ENCODE measurements at regions not wholly inside any gene's neighbourhood (a gene's known extent, or its start where the extent isn't known, plus 50 kb on each side); places are given as distances from the start of the nearest gene placed in this dataset.

DNA sequence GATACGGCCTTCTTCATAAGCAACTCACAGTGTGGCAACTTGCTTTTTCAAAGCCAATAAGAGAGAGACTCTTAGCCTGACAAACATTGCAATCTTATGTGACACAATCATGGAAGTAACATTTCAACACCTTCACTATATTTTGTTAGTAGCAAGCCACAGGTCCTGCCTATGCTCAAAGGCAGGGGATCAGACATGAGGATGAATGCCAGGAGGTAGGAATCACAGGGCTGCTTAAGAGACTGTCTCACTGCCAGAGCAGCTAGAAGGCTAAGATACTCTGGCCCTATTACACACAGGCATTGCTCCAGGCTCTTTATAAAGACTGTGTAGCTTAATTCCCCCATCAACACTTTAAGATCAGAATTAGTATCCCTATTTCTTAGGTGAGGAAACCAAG lies 236.2 kb upstream of the KAZN start:
- H3K4me1 ChIP-seq (ENCODE audit: low read depth), result no peaks in the 10 kb centered on the region
- no peak overlapping the region for H3K4me3 ChIP-seq
- H3K9me3 ChIP-seq, result no peaks in the 10 kb centered on the region
- ATAC-seq, result no peak
- TF ChIP-seq, protein P1, sequence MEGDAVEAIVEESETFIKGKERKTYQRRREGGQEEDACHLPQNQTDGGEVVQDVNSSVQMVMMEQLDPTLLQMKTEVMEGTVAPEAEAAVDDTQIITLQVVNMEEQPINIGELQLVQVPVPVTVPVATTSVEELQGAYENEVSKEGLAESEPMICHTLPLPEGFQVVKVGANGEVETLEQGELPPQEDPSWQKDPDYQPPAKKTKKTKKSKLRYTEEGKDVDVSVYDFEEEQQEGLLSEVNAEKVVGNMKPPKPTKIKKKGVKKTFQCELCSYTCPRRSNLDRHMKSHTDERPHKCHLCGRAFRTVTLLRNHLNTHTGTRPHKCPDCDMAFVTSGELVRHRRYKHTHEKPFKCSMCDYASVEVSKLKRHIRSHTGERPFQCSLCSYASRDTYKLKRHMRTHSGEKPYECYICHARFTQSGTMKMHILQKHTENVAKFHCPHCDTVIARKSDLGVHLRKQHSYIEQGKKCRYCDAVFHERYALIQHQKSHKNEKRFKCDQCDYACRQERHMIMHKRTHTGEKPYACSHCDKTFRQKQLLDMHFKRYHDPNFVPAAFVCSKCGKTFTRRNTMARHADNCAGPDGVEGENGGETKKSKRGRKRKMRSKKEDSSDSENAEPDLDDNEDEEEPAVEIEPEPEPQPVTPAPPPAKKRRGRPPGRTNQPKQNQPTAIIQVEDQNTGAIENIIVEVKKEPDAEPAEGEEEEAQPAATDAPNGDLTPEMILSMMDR (IDR thresholded peaks at IDR 0.05), result no peak
- intact Hi-C loops (cut with DNase I, micrococcal nuclease), result no loop called here
- no peak for DNase-seq
- no peaks in the 10 kb centered on the region for H3K36me3 ChIP-seq (ENCODE audit: low read depth)

DNA sequence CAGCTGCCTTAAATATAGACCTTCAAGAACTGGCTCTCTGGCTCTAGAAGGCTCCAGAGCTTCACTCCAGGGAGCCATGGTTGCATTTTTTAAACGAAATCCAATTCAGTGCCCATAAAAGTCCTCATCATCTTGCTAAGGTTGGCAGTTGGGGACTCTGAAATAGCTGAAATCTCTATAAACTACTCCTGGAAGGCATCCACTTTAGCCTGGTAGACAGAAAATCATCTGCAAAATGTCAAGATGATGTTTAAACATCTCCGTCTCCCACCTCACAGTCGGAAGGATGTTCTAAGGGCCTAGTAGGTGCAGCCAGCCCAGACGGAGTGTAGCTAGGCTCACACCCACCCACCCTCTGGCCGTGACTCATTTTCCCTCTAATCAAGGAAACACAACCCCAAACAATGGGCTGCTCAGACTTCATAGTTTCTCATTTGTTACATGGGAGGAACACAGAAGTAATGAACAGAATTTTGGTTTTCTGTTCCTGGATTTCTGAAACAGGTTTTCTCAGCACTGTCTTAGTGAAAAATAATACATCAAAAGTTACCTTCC lies 235.4 kb upstream of the KAZN start:
- ATAC-seq, result no peak

DNA sequence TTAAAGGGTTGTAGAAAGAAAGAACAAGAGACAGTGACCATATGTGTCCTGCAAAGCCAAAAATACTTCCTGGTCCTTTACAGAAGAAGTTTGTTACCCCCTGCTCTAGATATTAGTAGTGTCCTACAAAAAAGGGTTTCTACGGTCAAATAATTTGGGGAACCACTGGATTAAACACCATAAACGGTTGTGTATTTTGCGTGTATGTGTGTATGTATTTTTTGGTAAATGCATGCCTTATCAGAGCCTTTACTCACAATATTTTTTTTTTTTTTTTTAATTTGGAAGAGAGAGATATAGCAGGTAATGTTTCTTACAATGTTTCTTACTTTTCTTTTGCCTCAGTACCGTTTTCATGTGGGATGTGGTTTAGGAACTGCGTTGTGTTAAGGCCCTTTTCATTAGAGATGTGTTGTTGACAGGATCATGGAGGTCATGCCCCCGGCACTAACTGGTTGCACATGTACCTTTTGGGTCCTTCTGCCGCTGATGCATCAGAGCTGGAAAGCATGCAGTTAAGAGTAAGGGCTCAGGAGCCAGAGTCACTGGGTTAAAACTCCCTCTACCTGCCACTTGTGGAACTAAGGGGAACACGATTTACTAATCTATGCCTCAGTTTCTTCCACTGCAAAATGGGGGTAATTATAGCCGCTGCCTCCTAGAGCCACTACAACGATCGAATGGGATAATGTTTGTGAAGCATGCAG lies 234.6 kb upstream of the KAZN start:
- ATAC-seq, result no peak
- Histone ChIP-seq H3K9me3 (no peaks in the 10 kb centered on the region), H3K36me3 (ENCODE audit: low read depth) (no peaks in the 10 kb centered on the region), H3K4me3 (no peak overlapping the region), H3K4me1 (ENCODE audit: low read depth) (no peaks in the 10 kb centered on the region)
- no peak for DNase-seq
- intact Hi-C loops (cut with DNase I, micrococcal nuclease), result no loop called here
- TF ChIP-seq, protein P1 (IDR thresholded peaks at IDR 0.05), result no peak

More for the DNA sequence above, 235.4 kb upstream of the KAZN start:
- H3K36me3 ChIP-seq (ENCODE audit: low read depth), result no peaks in the 10 kb centered on the region
- intact Hi-C loops (cut with DNase I, micrococcal nuclease), result no loop called here
- H3K4me1 ChIP-seq (ENCODE audit: low read depth), result no peaks in the 10 kb centered on the region
- TF ChIP-seq, protein P1 (IDR thresholded peaks at IDR 0.05), result no peak
- H3K4me3 ChIP-seq, result no peak overlapping the region
- no peaks in the 10 kb centered on the region for H3K9me3 ChIP-seq
- DNase-seq, result no peak

DNA sequence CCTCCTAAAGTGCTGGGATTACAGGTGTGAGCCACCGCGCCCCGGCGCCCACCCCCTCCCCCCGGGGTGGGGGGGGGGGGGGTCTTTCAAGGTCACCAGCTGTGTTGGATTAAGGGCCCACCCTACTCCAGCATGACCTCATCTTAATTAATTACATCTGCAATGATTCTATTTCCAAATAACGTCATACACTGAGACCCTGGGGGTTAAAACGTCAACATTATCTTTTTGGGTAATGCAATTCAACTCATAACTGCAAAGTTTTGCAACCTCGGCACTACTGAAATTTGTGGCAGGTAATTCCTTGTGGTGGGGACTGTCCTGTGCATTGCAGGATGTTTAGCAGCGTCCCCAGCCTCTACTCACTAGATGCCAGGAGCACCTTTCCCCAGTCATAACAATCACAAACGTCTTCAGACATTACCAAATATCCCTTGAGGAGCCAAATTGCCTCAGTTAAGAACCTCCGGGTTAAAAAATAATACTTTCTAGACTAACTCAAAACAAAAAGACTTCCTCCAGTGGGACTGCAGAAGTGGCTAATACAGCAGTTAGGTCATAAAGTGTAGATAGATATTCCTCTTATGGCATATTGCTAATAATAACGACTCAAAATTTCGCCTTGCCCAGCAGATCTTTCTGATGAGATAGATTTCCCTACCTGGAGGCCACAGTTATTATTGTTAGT lies 233.0 kb upstream of the KAZN start:
- H3K36me3 ChIP-seq (ENCODE audit: low read depth), result no peaks in the 10 kb centered on the region
- H3K9me3 ChIP-seq, result no peaks in the 10 kb centered on the region
- TF ChIP-seq, protein P1 (IDR thresholded peaks at IDR 0.05), result no peak
- intact Hi-C loops (cut with DNase I, micrococcal nuclease), result no loop called here
- no peaks in the 10 kb centered on the region for H3K4me1 ChIP-seq (ENCODE audit: low read depth)
- ATAC-seq, result no peak
- H3K4me3 ChIP-seq, result no peak overlapping the region
- DNase-seq, result no peak

DNA sequence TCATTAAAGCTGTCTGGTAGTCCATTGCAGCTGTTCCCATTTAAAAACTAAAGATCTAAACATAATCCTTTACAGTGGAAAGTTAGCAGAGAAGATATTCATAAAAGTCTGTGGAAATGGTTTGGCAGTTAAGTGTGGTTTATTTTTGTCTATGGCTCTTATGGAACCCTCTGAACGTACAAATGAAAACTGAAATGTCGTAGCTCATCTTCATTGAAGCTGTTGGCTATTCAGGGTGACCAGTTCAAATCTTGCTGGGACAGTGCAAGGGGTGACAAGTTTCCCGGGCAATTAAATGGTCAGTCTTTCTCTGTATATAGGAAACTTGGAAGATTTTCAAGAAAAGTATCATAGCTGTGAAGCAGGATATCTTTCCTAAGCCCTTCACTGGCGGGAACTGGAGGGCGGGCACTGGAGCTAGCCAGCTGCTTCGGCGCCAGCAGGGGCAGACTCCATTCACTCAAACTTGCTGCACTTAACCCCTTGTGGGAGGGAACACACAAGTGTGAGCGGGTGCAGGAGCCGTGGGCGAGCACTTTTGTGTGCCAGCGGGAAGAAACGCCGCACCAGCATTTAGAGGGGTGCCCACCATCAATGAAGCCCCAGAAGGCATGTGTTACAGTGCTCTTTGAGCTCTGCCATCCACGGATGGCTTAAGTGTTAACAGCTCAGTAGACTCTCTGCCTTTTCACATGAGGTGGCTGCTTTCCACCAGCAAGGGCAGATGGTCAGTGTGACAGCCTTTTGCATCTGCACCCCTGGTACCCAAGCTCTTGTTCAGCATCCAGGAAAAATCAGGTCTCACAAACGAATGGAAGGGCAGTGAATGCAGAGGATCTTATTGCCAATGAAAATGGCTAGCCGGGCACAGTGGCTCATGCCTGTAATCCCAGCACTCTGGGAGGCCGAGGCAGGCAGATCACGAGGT lies 232.1 kb upstream of the KAZN start:
- peak in 1 of 3 donors; percentile 56 for DNase-seq
- intact Hi-C loops (cut with DNase I, micrococcal nuclease), result no loop called here
- no peaks in the 10 kb centered on the region for H3K36me3 ChIP-seq (ENCODE audit: low read depth)
- no peak for ATAC-seq
- H3K9me3 ChIP-seq, result no peaks in the 10 kb centered on the region
- H3K4me3 ChIP-seq, result no peak overlapping the region
- TF ChIP-seq, protein P1 (IDR thresholded peaks at IDR 0.05), result no peak
- no peaks in the 10 kb centered on the region for H3K4me1 ChIP-seq (ENCODE audit: low read depth)

Data from mucosa of descending colon (tissue), 3 donors.